Loucy (cell line): ENCODE measurements at regions not wholly inside any gene's neighbourhood (a gene's known extent, or its start where the extent isn't known, plus 50 kb on each side); places are given as distances from the start of the nearest gene placed in this dataset.

Source experiments
- H2AFZ ChIP-seq: fragments of 200-600 bp; sonication (generic); 2 replicates; pipeline ENCODE4 v1.6.0; 2016; ENCODE audit warnings: antibody characterized with exemption, mild to moderate bottlenecking, low read length, moderate library complexity
- H3F3A ChIP-seq: fragments of 200-600 bp; 2 replicates; pipeline ENCODE4 v1.6.0; 2016; ENCODE audit warnings: antibody characterized with exemption, low read depth, mild to moderate bottlenecking
- H3K27me3 ChIP-seq: fragments of 200-600 bp; sonication (generic); 2 replicates; pipeline ENCODE4 v1.6.1; 2014; ENCODE audit warnings: low read length, mild to moderate bottlenecking; ENCODE audit not compliant: insufficient read depth, poor library complexity, severe bottlenecking
- H3K36me3 ChIP-seq: fragments of 200-600 bp; sonication (generic); 2 replicates; pipeline ENCODE4 v1.6.1; 2016; ENCODE audit warnings: low read length; ENCODE audit not compliant: insufficient read depth
- H3K4me1 ChIP-seq: fragments of 200-600 bp; sonication (generic); 2 replicates; pipeline ENCODE4 v1.5.1; 2014; ENCODE audit warnings: low read length, mild to moderate bottlenecking; ENCODE audit not compliant: insufficient read depth, poor library complexity, severe bottlenecking
- H3K4me2 ChIP-seq: fragments of 200-600 bp; sonication (generic); 2 replicates; pipeline ENCODE4 v1.6.0; 2014; ENCODE audit warnings: antibody characterized with exemption, low read length, low read depth, mild to moderate bottlenecking; ENCODE audit not compliant: poor library complexity, severe bottlenecking
- H3K4me3 ChIP-seq: fragments of 200-600 bp; sonication (generic); 2 replicates; pipeline ENCODE4 v1.5.1; 2014; ENCODE audit warnings: low read length, mild to moderate bottlenecking, mixed read lengths; ENCODE audit not compliant: poor library complexity, severe bottlenecking
- H3K79me2 ChIP-seq: fragments of 200-600 bp; sonication (generic); 2 replicates; pipeline ENCODE4 v1.6.1; 2014; ENCODE audit warnings: low read length; ENCODE audit not compliant: insufficient read depth
- H3K9ac ChIP-seq: fragments of 200-600 bp; sonication (generic); 2 replicates; pipeline ENCODE4 v1.6.0; 2014; ENCODE audit warnings: mild to moderate bottlenecking, low read depth, low read length, moderate library complexity; ENCODE audit not compliant: poor library complexity, severe bottlenecking
- H3K9me2 ChIP-seq: fragments of 200-600 bp; sonication (generic); replicated peaks from 2 replicates; pipeline ENCODE4 v1.6.1; 2016; ENCODE audit warnings: low read depth, low read length, mixed read lengths
- H3K9me3 ChIP-seq: fragments of 200-600 bp; sonication (generic); 2 replicates; pipeline ENCODE4 v1.6.1; 2014; ENCODE audit warnings: mild to moderate bottlenecking, antibody characterized with exemption, low read length, low read depth; ENCODE audit not compliant: insufficient read depth
- H4K20me1 ChIP-seq: fragments of 200-600 bp; sonication (generic); 2 replicates; pipeline ENCODE4 v1.6.0; 2014; ENCODE audit warnings: antibody characterized with exemption, low read length, mild to moderate bottlenecking; ENCODE audit not compliant: insufficient read depth, poor library complexity, severe bottlenecking
- EZH2phosphoT487 ChIP-seq: fragments of 200-600 bp; IDR thresholded peaks from 2 replicates; pipeline ENCODE4 v1.6.1; 2018; ENCODE audit warnings: antibody characterized with exemption, mild to moderate bottlenecking, moderate library complexity, borderline replicate concordance
- TF ChIP-seq, protein P1 (sequence below): fragments of 200-600 bp; sonication (generic); conservative IDR thresholded peaks from 2 replicates; pipeline ENCODE4 v1.5.1; 2014; ENCODE audit warnings: mild to moderate bottlenecking, antibody characterized with exemption, low read length

- Histone ChIP-seq H2AFZ (no peak overlapping the region), H3K9ac (no peak overlapping the region), H3K79me2 (no peaks in the 10 kb centered on the region), H3K4me3 (no peak overlapping the region), H3K4me2 (no peak overlapping the region), H3K4me1 (no peaks in the 10 kb centered on the region), H4K20me1 (no peaks in the 10 kb centered on the region), H3K9me3 (no peaks in the 10 kb centered on the region), H3K36me3 (no peaks in the 10 kb centered on the region), H3F3A (no peaks in the 10 kb centered on the region), H3K27me3 (no peaks in the 10 kb centered on the region), H3K9me2 (no peaks in the 10 kb centered on the region)
- no peak for TF ChIP-seq EZH2phosphoT487
- TF ChIP-seq, protein P1, sequence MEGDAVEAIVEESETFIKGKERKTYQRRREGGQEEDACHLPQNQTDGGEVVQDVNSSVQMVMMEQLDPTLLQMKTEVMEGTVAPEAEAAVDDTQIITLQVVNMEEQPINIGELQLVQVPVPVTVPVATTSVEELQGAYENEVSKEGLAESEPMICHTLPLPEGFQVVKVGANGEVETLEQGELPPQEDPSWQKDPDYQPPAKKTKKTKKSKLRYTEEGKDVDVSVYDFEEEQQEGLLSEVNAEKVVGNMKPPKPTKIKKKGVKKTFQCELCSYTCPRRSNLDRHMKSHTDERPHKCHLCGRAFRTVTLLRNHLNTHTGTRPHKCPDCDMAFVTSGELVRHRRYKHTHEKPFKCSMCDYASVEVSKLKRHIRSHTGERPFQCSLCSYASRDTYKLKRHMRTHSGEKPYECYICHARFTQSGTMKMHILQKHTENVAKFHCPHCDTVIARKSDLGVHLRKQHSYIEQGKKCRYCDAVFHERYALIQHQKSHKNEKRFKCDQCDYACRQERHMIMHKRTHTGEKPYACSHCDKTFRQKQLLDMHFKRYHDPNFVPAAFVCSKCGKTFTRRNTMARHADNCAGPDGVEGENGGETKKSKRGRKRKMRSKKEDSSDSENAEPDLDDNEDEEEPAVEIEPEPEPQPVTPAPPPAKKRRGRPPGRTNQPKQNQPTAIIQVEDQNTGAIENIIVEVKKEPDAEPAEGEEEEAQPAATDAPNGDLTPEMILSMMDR: no peak
Measured at GRCh38 chr3:163946785-163947184, 1131.5 kb downstream of the SI start.

DNA sequence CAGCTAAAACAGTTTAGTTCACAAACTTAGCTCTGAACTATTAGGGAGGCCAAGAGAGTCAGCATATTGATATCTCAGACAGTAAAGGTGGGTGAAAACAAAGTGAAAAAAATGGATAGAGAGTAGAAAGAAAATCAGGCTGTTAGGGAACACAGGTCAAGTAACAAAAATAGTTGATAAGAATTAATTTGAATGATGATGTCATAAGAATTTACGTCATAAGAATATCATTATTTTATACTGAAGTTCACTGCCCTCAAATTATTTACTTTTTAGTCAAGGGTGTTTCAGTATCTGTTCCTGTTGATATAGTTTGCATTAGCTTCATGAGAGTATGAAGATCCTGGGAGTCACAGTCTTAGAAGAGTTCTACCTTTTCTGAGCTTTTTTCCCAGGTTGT lies 1134.6 kb downstream of the SI start:
- no peak overlapping the region for H2AFZ ChIP-seq
- no peaks in the 10 kb centered on the region for H3K4me1 ChIP-seq
- no peak for TF ChIP-seq EZH2phosphoT487
- TF ChIP-seq, protein P1: no peak

GRCh38 chr3:163939926-163940325 lies 1138.4 kb downstream of the SI start:
- Histone ChIP-seq H3K9me3 (no peaks in the 10 kb centered on the region), H3K4me3 (no peak overlapping the region), H3K36me3 (no peaks in the 10 kb centered on the region), H3K79me2 (no peaks in the 10 kb centered on the region), H2AFZ (no peak overlapping the region), H4K20me1 (no peaks in the 10 kb centered on the region), H3K4me2 (no peak overlapping the region), H3F3A (no peaks in the 10 kb centered on the region), H3K27me3 (no peaks in the 10 kb centered on the region), H3K9ac (no peak overlapping the region), H3K9me2 (no peaks in the 10 kb centered on the region), H3K4me1 (no peaks in the 10 kb centered on the region)
- TF ChIP-seq EZH2phosphoT487: no peak
- TF ChIP-seq, protein P1: no peak

More for the DNA sequence above, 1134.6 kb downstream of the SI start:
- H4K20me1 ChIP-seq: no peaks in the 10 kb centered on the region
- H3K4me2 ChIP-seq: no peak overlapping the region
- no peaks in the 10 kb centered on the region for H3K79me2 ChIP-seq
- H3K4me3 ChIP-seq: no peak overlapping the region
- no peaks in the 10 kb centered on the region for H3K27me3 ChIP-seq
- no peaks in the 10 kb centered on the region for H3F3A ChIP-seq
- H3K9me3 ChIP-seq: no peaks in the 10 kb centered on the region
- H3K36me3 ChIP-seq: no peaks in the 10 kb centered on the region
- H3K9me2 ChIP-seq: no peaks in the 10 kb centered on the region
- no peak overlapping the region for H3K9ac ChIP-seq
